Small intestine (tissue), 7 donors: ENCODE measurements at regions not wholly inside any gene's neighbourhood (a gene's known extent, or its start where the extent isn't known, plus 50 kb on each side); places are given as distances from the start of the nearest gene placed in this dataset.

Source experiments
- DNase-seq, 2 donors: peaks; one replicate each; pipeline versions ENCODE4 v3.0.0 to v3.0.0-alpha.2; 2013
- FAIRE-seq: peaks from 2 replicates; lab custom pipeline; 2012; peaks lifted over from hg19 to GRCh38; lab: Jason Lieb, UNC
- H3K27ac ChIP-seq, 3 donors: one replicate each; pipeline ENCODE4 v1.5.1; 2013; ENCODE audit warnings: low read length in 2 of 3, mild to moderate bottlenecking in 2 of 3, control low read depth in 1 of 3, inconsistent platforms in 1 of 3, low read depth in 1 of 3, moderate library complexity in 1 of 3
- H3K27me3 ChIP-seq, 3 donors: one replicate each; pipeline ENCODE4 v1.6.1; 2013; ENCODE audit warnings: low read length in 3 of 3, inconsistent platforms in 1 of 3; ENCODE audit not compliant: control insufficient read depth in 3 of 3, insufficient read depth in 3 of 3
- H3K36me3 ChIP-seq, 3 donors: one replicate each; pipeline ENCODE4 v1.6.1; 2013; ENCODE audit warnings: low read length in 3 of 3, inconsistent platforms in 1 of 3, low read depth in 1 of 3, mild to moderate bottlenecking in 1 of 3, moderate library complexity in 1 of 3; ENCODE audit not compliant: control insufficient read depth in 3 of 3, insufficient read depth in 2 of 3
- H3K4me1 ChIP-seq, 3 donors: one replicate each; pipeline ENCODE4 v1.6.1; 2013; ENCODE audit warnings: low read length in 2 of 3, inconsistent platforms in 1 of 3, low read depth in 1 of 3, mild to moderate bottlenecking in 1 of 3, moderate library complexity in 1 of 3; ENCODE audit not compliant: control insufficient read depth in 3 of 3, insufficient read depth in 2 of 3
- H3K4me3 ChIP-seq, 3 donors: one replicate each; pipeline ENCODE4 v1.5.1; 2013; ENCODE audit warnings: low read length in 3 of 3, control low read depth in 1 of 3, inconsistent platforms in 1 of 3, low read depth in 1 of 3, mild to moderate bottlenecking in 1 of 3, moderate library complexity in 1 of 3
- H3K9me3 ChIP-seq, 2 donors: one replicate each; pipeline ENCODE4 v1.6.1; 2013; ENCODE audit warnings: low read depth in 1 of 2, low read length in 1 of 2; ENCODE audit not compliant: control insufficient read depth in 2 of 2, insufficient read depth in 1 of 2
- WGBS, 3 donors: extraction: QIAGEN DNeasy Blood & Tissue Kit; methylation state at CpG; one replicate each; pipeline ENCODE4 v1.1.7; 2013; 5-methylcytosine and 5-hydroxymethylcytosine counted together
- donor health status: healthy with polysubstance abuse.
- donor health status: control.
- donor health status: control.
- donor health status: Bipolar disorder and iron deficiency.
- donor health status: healthy.

GRCh38 chr1:218783131-218783530 is 390.5 kb upstream of the LYPLAL1 start:
- no peak overlapping the region for H3K4me3 ChIP-seq
- H3K36me3 ChIP-seq, result no peaks in the 10 kb centered on the region
- FAIRE-seq (no peak), DNase-seq (no peak)
- H3K4me1 ChIP-seq, result no peaks in the 10 kb centered on the region
- no peak overlapping the region for H3K27ac ChIP-seq
- no peaks in the 10 kb centered on the region for H3K9me3 ChIP-seq
- WGBS, 3 donors, result 61 to 71% (median 64%) methylated on average over 3 of the region's 3 CpGs
- no peaks in the 10 kb centered on the region for H3K27me3 ChIP-seq

GRCh38 chr1:218783916-218784315 is 389.8 kb upstream of the LYPLAL1 start:
- H3K27ac ChIP-seq, result no peak overlapping the region
- H3K4me3 ChIP-seq, result no peak overlapping the region
- FAIRE-seq, result no peak
- no peaks in the 10 kb centered on the region for H3K4me1 ChIP-seq
- DNase-seq, result no peak
- H3K9me3 ChIP-seq, result no peaks in the 10 kb centered on the region
- H3K27me3 ChIP-seq, result no peaks in the 10 kb centered on the region
- WGBS, 3 donors, result 50 to 53% (median 52%) methylated on average over 3 of the region's 3 CpGs
- no peaks in the 10 kb centered on the region for H3K36me3 ChIP-seq

- H3K36me3 ChIP-seq, result no peaks in the 10 kb centered on the region
- H3K27me3 ChIP-seq, result no peaks in the 10 kb centered on the region
- FAIRE-seq (no peak), DNase-seq (no peak)
- WGBS, 3 donors, result 42 to 46% (median 45%) methylated on average over 4 of the region's 4 CpGs
- H3K9me3 ChIP-seq, result peaks cover 0 to 2% of the 10 kb centered on the region in 2 donors
- no peak overlapping the region for H3K4me3 ChIP-seq
- no peak overlapping the region for H3K27ac ChIP-seq
- no peaks in the 10 kb centered on the region for H3K4me1 ChIP-seq
These were observed 387.8 kb upstream of the LYPLAL1 start for GRCh38 chr1:218785928-218786327.

- Histone ChIP-seq H3K4me3 (no peak overlapping the region), H3K4me1 (no peaks in the 10 kb centered on the region), H3K9me3 (peaks cover 0 to 2% of the 10 kb centered on the region in 2 donors), H3K27ac (no peak overlapping the region), H3K27me3 (no peaks in the 10 kb centered on the region), H3K36me3 (no peaks in the 10 kb centered on the region)
- DNase-seq (no peak), FAIRE-seq (no peak)
- 56 to 71% (median 64%) methylated on average over 6 of the region's 6 CpGs for WGBS, 3 donors
These were observed 385.9 kb upstream of the LYPLAL1 start for GRCh38 chr1:218787826-218788225.

GRCh38 chr1:218796773-218797172 is 376.9 kb upstream of the LYPLAL1 start:
- WGBS, 3 donors, result 73 to 92% (median 91%) methylated on average over 3 of the region's 3 CpGs
- Histone ChIP-seq H3K9me3 (no peaks in the 10 kb centered on the region), H3K4me3 (no peak overlapping the region), H3K27ac (no peak overlapping the region), H3K36me3 (no peaks in the 10 kb centered on the region), H3K4me1 (no peaks in the 10 kb centered on the region), H3K27me3 (no peaks in the 10 kb centered on the region)
- DNase-seq (no peak), FAIRE-seq (no peak)

GRCh38 chr1:218802799-218803198 is 370.9 kb upstream of the LYPLAL1 start:
- WGBS, 3 donors, result 77 to 83% (median 78%) methylated on average over 3 of the region's 3 CpGs
- Histone ChIP-seq H3K27ac (no peak overlapping the region), H3K27me3 (no peaks in the 10 kb centered on the region), H3K4me3 (no peak overlapping the region), H3K9me3 (no peaks in the 10 kb centered on the region), H3K4me1 (no peaks in the 10 kb centered on the region), H3K36me3 (no peaks in the 10 kb centered on the region)
- DNase-seq, result no peak
- no peak for FAIRE-seq

GRCh38 chr1:218803351-218803997 is 370.2 kb upstream of the LYPLAL1 start:
- H3K4me3 ChIP-seq, result no peak overlapping the region
- WGBS, 3 donors, result 77 to 89% (median 84%) methylated on average over 3 of the region's 3 CpGs
- H3K27me3 ChIP-seq, result no peaks in the 10 kb centered on the region
- no peaks in the 10 kb centered on the region for H3K9me3 ChIP-seq
- no peak for FAIRE-seq
- no peak overlapping the region for H3K27ac ChIP-seq
- no peaks in the 10 kb centered on the region for H3K4me1 ChIP-seq
- DNase-seq, result no peak
- H3K36me3 ChIP-seq, result no peaks in the 10 kb centered on the region

GRCh38 chr1:218804014-218804785 is 369.5 kb upstream of the LYPLAL1 start:
- no peak for FAIRE-seq
- Histone ChIP-seq H3K36me3 (no peaks in the 10 kb centered on the region), H3K9me3 (no peaks in the 10 kb centered on the region), H3K27ac (no peak overlapping the region), H3K4me1 (no peaks in the 10 kb centered on the region), H3K4me3 (no peak overlapping the region), H3K27me3 (no peaks in the 10 kb centered on the region)
- DNase-seq, result no peak
